HG03175 (cell line): ENCODE measurements at regions not wholly inside any gene's neighbourhood (a gene's known extent, or its start where the extent isn't known, plus 50 kb on each side); places are given as distances from the start of the nearest gene placed in this dataset.
"Not testable (repeated sequence)": the region's sequence is repeated elsewhere in the genome, so short reads cannot be mapped to it uniquely, and the experiment has no call there.

ENCODE experiments used
- ATAC-seq: cut with Tn5 transposase; IDR thresholded peaks from one replicate; pipeline ENCODE4 v1.9.1; 2021; ENCODE audit warnings: mild to moderate bottlenecking, moderate library complexity; ENCODE audit not compliant: unreplicated experiment

DNA sequence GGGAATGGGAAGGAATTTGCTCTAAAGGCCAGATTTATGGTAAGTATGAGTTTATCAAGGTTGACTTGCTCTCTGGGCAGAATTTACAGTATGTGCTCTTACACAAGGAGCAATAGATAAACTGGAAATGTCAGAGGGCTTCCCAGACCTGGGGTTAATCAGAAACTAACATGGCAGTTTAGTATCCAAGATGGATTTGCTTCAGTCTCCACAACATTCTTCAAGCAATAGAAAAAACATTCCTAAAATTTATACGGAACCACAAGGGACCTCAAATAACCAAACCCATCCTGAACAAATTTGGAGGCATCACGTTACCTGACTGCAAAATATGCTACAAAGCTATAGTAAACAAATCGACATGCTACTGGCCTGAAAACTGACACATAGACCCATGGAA, 606.7 kb upstream of the CHRM3 start:
- ATAC-seq = no peak

DNA sequence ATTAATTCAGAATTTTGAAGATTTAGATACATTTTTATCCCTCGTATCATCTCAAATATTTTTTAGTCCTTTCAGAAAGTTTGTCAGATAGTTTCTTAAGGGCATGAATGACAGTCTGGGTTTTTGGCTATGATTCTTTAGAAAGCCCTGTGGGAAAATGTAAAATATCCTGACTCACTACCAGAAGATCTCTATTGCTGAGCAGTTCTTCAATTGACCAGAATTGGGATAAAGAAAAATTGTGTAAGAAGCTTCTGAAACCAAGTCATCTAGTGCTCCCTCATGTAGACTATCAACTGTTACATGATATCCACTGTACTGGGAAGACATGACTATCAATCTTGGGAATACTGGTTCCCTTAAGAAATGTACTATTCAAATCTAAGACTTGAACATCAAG, 608.3 kb upstream of the CHRM3 start:
- no peak for ATAC-seq

DNA sequence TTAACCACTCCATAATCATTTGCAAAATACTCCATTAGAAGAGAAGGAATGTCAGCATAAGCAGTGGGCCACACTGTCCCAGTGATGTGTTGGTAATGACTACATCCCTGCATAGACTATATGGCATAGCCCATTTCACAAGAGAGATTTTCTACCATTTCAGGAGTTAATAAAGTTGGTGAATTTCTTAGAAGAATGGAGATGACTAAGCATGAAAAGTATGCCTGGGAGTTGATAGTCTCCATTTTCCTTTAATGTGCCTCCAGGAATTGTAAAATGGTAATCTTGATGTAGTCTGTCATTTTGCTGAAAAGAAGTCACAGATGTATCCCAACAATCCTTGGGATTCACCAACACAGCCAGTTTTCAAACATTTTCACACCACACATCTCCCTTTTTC, 608.8 kb upstream of the CHRM3 start:
- ATAC-seq = no peak

DNA sequence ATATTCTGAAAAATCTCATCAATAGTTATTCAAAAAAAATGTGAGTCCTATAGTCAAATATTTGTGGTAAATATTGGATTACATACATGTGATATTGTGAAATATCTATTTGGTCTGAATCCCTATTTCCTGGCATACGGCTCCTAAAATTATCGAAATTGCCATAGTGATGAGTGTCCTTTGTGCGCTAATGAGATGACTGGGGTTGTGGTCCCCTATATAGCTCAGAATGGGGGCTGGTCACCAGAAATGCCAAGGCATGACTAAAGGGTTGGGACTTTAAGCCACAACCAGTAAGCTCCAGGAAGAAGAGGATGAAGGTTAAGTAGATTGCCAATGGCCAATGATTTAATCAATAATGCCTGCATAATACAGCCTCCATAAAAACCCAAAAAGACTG, 610.2 kb upstream of the CHRM3 start:
- ATAC-seq = no peak

DNA sequence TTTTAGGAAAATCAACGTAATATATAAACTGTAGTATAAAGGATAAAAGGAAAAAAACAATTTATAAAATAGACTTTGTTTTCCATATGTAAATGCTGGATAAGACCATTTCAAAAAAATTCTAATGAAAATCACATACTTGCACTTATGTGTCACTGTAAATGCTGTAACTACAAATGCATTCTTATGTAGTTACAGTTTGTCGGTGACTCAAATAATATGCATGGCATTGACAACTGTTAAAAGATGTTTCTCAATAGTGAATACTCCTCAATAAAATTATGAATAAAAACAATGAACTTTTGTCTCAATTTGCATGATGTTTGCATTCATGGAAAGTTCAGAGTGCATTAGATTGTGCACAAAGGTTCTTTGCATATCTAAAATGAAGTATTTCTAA, 614.0 kb upstream of the CHRM3 start:
- ATAC-seq = no peak

DNA sequence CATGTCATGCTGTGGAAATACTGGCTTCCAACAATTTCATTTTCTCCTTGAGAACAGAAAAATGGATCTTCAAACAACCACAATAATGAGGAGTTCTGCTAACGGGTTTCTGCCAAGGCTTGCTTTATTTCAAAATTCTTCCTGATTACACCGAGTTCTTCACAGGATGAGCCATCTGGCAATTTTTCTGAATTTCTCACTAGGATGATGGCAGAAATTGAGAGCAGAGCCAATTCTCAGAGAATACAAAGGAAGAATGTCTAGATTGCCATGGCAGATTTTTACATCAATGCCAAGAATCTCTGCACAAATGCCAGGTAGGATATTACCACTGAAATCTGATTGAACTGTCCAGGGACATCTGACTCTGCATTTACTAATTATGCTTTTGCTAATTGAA, 619.0 kb upstream of the CHRM3 start:
- no peak for ATAC-seq

DNA sequence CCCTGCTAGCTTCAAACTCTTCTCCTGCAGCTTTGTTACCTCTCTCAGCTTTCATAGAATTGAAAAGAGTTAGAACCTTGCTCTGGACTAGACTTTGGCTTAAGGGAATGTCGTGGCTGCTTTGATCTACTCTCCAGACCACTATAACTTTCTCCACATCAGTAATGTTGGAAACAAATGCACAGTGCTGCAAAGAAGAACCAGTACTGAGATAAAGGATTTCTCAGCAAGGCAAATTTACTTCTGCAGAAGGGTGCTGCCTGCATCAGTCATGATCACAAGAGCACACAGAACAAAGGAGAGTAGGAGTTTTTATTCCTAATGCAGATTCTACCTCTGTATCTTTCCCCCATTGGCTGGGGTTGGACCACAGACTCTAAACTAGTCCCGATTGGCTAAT, 621.6 kb upstream of the CHRM3 start:
- ATAC-seq = no peak

DNA sequence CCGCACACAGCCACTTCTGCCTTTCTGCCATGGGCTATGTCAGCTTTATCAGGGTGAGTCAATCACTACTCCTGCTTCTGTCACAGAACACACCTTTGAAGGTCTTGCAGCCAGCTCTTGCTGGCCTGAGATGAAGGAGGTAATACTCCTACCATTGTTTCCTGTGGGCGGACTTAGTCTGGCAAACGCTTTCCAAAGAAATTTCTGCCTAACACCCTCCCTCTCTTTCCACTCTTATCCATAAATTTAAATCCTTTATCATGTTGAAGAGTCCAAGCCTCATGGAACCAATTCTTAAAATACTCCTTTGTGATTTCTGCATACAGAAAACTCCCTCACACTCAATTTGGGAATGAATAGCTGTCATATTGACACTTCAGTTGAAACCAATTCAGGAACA, 633.1 kb upstream of the CHRM3 start:
- no peak for ATAC-seq

DNA sequence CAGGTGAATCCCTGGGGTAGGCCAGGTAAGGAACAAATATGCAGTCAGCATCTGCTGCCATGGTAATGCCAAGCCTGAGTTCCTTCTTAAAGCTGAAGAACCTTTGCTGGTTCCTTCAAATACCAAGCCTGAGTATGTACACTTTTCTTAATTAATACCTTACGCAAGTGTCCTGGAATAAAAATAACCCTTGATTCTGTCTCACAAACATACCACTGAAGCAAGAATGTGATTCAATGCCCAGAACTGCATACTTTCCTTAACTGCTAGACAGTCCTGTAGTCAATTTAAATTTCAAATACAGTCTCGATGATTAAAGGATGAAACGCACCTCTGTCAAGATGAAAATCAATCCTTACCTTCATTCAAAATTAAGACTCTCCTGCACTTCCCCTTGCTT, 634.0 kb upstream of the CHRM3 start:
- ATAC-seq = no peak

DNA sequence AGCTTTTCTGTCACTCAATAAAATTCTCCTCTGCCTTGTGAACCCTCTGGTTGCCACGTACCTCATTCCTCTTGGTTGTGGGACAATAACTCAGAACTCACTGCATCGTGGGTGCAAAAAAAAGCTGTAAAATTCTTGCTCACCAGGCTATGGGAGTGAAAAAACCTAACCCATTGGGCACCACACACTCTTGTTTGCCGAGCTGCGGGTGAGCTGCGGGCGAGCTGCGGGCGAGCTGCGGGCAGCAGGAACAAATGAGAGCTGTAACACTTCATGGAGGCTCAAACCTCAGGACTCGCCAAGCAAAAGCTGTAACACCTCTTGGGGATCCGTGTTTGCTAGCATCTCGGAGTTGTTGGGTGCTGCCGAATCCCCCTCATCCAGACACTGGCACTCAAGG, 641.3 kb upstream of the CHRM3 start:
- no peak for ATAC-seq

DNA sequence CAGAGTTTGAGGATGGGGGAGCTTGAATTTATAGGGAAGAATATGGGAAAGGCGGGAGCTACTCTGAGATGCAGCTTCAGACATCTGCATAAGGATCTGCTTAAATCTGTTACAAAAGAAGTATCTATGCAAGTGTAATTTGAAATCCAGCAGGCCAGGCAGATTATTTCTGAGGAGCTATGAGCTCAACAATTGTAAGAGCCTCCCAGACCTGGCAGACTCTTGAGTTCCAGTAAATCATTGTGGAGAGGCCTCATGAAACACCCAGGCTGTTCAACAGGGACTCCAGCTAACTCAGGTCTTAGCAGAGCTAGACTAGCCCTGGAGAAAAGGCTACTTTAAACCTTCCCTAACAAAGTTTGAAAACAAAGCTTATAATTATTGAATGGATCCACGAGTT, 647.5 kb upstream of the CHRM3 start:
- no peak for ATAC-seq

DNA sequence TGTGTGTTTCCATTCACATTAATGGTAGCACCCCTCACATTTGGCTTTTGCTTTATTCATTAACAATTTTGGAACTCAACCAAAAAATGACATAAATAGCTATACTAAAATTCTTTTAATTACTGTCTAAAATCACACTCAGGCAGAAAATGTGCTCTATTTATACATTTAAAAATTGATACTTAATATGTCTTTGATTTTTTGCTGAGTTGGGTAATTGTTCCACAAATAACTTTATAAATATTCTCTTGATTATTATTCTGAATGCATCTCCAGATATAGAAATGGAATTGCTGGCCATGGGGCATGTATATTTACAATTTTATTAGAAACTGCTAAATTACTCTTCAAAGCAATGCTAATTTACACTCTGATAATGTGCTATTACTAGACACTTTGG, 658.7 kb upstream of the CHRM3 start:
- no peak for ATAC-seq

DNA sequence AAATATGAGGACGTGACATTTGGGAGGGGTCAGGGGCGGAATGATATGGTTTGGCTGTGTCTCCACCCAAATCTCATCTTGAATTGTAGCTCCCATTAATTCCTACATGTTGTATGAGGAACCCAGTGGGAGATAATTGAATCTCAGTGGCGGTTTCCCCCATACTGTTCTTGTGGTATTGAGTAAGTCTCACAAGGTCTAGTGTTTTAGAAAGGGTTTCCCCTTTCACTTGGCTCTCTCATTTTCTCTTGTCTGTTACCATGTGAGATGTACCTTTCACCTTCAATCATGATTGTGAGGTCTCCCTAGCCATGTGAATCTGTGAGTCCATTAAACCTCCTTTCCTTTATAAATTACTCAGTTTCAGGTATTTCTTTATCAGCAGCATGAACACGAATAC, 663.6 kb upstream of the CHRM3 start:
- no peak for ATAC-seq

DNA sequence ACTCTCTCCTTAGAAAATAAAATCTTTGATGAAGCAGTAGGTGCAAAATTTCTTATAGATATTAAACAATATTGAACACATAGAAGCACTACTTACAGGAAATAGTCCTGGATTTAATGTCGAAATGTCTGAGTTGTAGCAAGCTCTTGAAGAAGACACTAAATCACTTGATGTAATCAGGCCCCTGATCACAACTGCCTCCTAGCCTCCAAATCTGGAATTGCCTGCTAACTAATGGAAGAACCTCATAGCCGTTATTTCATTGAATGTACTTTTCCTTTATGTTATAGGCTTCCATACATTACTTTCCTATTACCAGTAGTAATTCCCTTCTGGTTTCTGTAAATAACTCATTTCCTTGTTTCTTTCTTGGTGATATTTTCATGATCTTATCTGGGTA, 675.7 kb upstream of the CHRM3 start:
- no peak for ATAC-seq

DNA sequence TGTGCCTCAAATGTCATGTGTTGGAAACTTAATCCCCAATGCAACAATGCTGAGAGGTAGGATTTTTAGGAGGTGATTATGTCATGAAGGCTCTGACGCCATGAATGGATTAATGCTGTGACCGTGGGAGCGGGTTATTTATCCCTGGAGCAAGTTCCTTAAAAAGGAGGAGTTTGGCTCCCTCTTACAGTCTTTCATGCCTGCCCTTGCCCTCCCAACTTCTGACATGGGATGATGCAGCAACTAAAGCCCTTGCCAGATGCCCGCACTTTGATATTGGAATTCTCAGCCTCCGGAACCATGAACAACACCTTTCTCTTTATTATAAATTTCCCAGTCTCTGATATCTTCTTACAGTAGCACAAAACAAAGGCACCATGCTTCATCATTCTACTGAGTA, 685.3 kb upstream of the CHRM3 start:
- ATAC-seq = no peak

DNA sequence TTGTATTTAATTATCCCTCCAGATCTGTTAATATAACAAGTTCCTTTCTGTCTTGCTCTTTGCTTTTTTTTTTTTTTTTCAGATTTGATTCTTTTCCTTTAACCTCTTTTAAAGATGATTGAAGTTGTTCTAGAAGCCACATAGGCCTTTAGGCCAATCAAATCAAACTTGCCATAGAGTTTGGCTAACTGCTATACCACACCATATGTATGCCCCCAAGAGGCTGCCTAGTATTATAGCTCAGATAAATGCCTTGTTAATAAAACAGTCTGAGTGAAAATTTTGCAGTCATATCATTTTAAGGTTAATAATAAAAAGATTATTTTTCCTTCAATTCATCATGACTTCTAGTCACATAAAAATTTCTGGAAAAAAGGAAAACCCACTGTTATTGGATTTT, 696.0 kb upstream of the CHRM3 start:
- ATAC-seq = no peak

DNA sequence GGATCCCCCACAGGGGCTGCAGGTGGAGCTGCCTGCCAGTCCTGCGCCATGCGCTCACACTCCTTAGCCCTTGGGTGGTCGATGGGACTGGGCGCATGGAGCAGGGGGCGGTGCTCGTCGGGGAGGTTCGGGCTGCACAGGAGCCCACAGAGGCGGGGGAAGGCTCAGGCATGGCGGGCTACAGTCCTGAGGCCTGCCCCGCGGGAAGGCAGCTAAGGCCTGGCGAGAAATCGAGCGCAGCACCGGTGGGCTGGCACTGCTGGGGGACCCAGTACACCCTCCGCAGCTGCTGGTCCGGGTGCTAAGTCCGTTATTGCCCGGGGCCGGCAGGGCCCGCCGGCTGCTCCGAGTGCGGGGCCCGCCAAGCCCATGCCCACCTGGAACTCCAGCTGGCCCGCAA, 701.8 kb upstream of the CHRM3 start:
- not testable (repeated sequence) for ATAC-seq

DNA sequence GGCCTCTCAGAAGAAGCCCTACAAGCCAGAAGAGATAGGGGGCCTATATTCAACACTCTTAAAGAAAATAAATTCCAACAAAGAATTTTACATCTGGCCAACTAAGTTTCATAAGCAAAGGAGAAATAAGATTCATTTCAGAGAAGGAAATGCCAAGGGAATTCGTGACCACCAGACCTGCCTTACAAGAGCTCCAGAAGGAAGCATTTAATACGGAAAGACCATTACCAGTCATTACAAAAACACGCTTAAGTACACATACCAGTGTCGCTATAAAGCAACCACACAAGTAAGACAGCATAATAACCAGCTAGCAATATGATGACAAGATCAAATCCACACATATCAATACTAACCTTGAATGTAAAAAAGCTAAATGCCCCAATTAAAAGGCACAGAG, 704.9 kb upstream of the CHRM3 start:
- ATAC-seq = no peak

DNA sequence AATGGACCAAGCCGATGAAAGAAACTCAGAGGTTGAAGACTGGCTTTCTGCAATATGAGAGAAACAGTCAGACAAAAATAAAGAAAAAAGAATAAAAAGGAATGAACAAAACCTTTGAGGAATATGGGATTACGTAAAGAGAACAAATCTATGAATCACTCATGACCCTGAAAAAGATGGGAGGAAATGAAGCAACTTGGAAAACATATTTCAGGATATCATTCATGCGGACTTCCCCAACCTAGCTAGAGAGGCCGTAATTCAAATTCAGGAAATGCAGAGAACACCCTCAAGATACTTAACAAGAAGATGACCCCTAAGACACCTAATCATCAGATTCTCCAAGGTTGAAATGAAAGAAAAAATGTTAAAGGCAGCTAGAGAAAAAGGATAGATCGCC, 705.3 kb upstream of the CHRM3 start:
- ATAC-seq = no peak

DNA sequence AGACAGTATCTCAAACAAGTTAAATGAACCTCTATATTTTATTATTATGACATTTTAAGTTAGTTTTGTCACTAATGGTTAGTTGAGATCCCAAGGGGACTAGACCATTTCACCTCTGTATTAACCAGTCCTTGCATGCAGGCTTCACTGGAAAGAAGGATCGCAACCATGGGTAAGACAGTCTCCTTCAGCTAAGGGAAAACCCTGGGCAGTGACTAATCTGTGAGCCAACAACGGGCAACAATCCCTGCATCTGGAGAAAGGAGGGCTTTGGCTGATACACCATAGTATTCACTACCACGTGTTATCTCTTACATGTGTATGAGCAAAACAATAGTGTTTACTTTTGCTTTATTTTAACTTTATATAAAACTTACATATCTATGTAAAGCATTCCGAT, 708.8 kb upstream of the CHRM3 start:
- no peak for ATAC-seq

DNA sequence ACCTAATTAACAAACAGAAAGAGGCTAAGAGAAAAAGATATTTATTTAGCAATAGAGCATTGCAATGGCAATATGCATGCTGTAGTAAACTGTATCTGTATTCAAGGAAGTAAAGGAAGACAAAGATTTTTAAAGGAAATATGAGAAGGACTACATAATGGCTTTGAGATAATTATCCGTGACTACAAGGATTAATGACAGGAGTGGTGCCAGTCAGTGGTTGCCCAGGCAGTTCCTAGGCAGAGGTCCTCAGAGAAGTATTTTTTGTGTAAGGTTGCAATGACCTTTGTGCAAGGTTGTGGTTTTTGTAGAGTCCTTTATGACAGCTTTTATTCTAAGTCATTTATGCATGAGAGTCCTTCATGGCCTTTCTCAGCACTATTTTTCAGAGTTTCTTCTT, 711.1 kb upstream of the CHRM3 start:
- no peak for ATAC-seq

DNA sequence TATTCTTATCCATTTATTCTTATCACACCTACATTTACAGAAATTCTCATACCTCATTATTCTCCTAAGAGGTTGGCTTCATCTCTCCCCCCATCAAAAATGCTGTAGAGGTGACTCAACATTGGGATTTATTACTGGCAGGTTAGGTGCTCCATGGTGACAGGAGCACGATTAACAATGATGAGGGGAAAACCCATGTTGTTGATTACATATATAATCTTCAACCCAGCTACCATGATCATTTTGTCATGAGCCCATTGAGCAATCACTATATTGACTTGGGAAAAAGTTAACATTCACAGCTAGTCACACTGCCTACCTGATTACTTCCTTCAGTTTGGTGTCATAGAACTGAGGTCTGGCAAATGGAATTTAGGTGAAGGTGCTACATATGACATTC, 712.1 kb upstream of the CHRM3 start:
- no peak for ATAC-seq

DNA sequence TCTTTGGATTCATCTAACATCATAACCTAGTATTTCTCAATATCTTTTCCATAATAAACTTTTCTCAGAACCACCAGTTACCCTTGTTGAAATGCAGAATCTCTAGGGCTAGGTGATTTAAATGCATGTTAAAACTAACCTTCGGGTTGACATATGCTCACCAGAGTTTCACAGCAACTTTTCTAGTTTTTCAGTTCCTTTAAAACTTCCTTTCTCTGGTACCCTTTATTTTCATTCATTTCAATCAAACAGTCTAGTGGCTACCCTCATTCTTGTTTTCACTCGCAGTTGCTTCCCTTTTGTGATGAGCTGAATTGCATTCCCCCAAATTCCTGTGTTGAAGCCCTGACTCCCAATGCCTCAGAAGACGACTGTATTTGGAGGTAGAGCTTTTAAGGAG, 712.8 kb upstream of the CHRM3 start:
- no peak for ATAC-seq

DNA sequence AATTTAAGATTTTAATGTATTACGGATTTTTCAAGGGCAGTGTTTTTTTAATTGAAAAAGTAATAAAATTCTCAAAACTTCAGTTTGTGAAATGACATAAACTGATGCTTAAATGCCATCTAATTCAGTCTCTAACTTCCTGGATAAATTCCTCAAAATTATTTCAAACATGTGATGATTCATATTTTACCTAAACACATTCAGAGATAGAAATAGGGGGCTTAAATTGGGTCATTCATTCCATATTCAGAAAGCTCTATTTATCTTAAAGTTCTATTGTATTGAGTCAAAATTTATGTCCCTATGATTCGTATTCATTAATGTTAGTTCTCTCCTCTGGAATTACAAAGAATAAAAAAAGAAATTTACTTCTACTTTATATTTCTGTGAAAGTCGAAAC, 713.6 kb upstream of the CHRM3 start:
- no peak for ATAC-seq
